T-helper 2 cell (primary cell): ENCODE measurements at regions not wholly inside any gene's neighbourhood (a gene's known extent, or its start where the extent isn't known, plus 50 kb on each side); places are given as distances from the start of the nearest gene placed in this dataset.
"Not testable (repeated sequence)": the region's sequence is repeated elsewhere in the genome, so short reads cannot be mapped to it uniquely, and the experiment has no call there.

Source experiments
- DNase-seq, 5 experiments: peaks; one replicate each; pipeline versions ENCODE4 v3.0.0 to v3.0.0-alpha.2; 2012 to 2022

DNA sequence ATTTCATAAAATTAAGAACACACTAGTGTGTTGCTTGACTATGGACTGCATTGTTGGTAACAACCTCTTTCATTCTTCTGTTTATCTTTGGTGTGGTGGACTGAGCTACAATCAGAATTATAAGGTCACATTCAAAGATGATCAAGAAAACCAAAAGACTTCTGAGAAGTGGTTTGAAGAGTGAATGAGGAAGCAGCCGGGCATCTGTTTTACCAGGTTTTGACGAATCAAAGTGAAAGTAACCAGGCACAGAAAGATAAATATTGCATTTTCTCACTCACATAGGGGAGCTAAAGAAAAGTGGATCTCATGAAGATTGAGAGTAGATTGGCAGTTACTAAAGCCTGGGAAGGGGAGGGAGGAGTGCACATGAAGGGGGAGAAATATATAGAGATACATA lies 589.1 kb downstream of the ZNF608 start:
- DNase-seq = peak in 1 of 5 experiments; percentile 3

DNA sequence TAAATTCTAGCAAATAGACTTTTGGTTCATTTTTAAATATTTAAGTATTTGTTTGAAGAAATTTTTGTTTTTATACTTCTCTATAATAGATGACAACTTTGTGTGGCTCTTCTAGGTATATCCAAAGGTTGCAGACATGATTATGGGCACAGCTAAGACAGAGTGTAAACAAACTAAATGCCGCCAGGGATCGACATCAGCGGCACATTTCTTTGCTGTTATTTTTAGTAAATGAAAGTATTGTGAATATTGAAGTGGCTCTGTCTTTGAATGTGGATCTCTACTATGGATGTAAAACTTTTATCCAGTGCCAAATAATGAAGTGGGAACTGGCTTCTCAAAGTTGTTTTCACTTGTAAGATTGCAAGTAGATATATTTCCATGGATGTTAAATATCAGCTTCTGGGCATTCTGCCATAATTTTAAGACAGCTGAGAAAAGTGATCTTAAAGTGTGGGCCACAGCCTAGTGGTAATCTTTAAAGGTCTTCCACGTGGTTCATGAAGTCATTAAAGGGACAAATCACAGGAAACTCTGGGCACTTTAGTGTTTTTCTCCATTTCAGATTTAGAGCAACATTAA lies 589.9 kb downstream of the ZNF608 start:
- DNase-seq = no peak

DNA sequence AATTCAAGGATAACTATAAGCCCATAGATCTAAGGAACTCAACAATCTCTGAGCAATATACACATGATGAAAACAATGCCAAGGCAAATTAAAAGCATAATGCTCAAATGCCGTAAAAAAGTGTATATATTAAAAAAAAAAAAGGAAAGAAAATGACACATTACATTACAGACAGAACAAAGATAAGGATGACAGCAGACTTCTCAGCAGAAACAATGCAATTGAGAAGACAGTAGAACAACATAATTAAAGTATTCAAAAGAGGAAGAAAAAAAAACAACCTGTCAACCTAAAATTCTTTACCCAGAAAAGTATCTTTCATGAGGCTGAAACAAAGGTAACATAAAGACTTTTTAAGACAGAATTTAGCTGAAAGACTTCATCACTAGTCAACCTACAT lies 591.7 kb downstream of the ZNF608 start:
- no peak for DNase-seq

DNA sequence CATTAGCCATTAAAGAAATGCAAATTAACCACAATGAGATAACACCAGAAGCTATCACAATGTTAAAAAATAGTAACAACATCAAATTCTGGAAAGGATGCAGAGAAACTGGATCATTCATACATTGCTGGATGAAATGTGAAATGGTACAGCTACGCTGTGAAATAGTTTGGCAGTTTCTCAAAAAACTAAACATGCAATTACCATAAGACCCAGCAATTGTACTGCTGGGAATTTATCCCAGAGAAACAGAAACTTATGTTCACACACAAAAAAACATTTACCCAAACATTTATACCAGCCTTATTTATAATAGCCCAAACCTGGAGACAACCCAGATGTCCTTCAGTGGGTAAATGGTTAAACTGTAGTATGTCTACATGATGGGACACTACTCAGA lies 592.9 kb downstream of the ZNF608 start:
- DNase-seq = no peak

DNA sequence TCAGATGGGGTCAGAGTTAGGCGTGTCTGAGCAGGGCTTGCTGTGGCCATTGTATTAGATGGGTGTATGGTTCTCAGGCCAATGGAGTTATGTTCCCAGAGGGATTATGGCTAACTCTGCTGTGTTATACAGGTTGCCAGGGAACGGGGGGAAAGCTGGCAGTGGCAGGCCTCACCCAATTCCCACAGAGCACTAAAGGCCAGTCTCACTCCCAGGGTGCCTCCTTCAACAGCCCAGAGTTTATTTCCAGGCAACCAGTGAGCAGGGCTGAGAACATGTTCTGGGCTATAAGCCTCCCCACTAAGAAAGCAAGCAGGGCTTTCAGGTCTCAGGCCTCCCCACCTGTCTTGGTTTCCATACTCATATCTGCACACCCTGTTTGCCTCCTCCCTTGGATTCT lies 597.9 kb downstream of the ZNF608 start:
- DNase-seq = no peak

DNA sequence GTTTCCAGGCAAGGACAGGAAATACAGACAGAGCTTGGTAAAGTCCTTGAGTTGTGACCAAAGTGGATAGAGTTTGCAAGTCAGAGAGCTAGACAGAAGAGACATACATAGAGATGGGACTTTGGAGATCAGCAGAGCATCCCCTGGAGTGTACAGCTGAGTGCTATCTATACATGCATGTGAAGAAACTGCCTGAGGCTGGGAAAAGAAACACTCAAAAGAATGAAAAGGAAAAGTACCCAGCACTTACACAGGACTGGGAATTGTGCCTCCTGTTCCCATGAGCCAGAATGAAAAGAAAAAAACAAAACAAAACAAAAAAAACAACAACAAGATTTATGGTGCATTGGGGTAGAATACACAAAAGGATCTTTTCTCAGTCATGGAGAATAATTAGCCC lies 606.4 kb downstream of the ZNF608 start:
- no peak for DNase-seq

DNA sequence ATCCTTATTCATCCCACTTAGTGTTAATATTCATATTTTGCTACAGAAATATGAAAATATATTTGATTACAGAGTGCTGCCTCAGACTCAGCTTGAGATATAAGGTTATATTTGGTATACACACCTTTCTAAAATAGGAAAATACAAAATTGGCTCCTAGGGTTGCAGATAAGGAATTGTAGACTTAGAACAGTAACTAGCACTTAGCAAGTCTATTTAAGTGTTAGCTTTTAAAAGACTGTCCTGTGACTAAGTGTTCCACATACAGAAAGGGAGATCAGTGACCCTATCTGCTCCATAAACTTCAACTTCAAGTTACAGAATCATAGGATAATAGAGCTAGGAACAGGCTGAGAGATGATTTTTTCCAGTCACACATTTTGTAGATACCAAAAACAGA lies 607.0 kb downstream of the ZNF608 start:
- no peak for DNase-seq

DNA sequence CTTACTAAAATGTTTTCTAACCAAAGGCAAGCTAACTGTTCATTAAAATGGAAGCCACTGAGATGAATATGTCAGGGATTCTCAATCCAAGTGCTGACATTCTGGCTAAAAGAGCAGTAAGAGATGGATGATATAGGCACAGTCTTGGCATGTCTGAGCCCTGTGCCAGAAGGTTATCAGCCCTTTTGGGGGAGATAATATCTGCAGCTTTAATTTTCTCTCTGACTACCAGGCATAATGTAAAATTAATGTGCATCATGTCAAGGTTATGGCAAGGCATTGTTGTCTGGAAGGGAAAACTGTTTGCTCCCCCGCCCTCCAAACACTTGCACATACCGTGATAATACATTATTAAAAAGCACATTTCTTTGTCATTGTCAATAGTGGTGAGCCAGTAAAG lies 609.8 kb downstream of the ZNF608 start:
- DNase-seq = no peak

DNA sequence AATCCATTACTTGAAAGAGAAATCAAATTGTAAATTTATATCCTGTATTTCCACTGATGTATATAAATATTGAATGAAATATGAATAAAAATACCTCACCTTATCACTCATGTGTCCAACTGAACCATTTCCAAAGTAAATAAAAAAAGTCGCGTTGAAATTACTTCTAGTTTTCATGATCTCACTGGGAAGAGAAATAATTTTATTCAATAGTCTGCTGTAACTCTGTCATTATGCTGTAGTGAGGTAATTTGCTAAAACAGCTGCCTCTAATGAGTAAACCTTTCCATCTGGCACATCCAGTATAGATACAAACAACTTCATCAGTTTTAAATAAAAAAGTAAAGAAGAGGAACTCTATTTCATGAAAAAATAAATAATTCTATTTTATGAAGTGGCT lies 611.5 kb downstream of the ZNF608 start:
- DNase-seq = no peak

DNA sequence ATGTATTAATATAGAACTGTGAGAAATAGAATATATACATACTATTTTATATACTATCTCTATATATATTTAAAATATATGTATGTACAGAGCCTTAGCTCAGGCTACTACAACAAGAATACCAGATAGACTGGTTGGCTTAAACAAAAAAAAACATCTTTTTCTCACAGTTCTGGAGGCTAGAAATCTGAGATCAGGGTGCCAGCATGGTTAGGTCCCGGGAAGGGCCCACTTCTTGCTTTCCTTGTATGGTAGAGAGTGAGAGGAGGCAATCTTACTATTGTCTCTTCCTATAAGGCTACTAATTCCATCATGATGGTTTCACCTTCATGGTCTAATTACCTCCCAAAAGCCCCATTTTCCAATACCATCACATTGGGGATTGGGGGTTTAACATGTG lies 613.0 kb downstream of the ZNF608 start:
- no peak for DNase-seq

DNA sequence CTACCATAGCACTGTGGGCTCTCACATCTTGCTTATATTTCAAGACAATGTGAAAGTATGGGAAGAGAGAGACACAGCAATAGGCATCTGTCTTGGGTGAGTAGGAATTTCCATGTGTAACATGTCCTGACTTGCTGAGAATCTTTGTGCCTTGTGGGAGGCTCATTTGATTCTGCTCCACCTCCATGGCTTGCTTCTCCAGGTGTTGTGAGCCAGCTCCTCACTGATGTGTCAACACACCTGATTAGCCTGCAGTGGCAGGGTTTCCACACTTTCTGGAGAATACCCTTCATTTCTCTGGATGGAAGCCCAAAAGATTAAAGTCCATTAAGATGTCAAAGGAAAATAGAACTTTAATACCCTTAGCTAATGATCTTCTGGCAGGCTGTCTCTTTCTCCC lies 613.6 kb downstream of the ZNF608 start:
- no peak for DNase-seq

DNA sequence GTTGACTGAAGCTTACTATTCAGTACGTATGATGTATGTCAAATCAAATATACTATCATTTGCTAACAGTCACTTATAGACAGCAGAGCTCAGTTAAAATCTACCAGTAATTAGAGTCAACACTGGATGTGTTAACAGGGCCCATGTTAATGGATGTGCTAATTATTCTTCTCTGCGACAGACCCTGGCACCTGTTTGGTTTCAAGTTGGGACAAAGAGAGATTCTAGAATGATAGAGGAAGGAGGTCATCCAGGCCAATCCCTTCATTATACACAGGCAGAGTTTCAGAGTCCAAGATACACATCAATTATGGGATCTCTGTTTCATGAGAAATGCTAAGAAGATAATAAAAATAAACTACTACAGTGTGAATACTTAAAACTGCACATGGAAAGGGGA lies 615.0 kb downstream of the ZNF608 start:
- DNase-seq = no peak

DNA sequence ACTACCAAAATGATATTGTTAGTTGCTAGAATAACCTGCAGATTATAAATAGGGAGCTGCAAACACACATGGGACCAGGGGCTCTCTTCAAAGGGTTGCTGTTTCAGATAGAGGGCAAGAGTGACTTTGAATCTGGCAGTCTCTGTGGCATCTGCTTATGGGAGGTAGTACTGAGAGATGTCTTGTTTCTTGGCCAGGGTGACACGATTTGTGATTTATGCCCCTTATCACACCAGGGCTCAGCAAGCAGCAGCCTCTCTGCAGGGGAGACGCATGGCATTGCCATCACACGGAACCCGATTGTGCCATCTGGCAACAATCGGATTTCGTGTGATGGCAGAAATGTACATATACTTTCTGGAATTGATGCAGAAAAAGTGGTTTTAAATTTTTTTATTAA lies 615.6 kb downstream of the ZNF608 start:
- no peak for DNase-seq

DNA sequence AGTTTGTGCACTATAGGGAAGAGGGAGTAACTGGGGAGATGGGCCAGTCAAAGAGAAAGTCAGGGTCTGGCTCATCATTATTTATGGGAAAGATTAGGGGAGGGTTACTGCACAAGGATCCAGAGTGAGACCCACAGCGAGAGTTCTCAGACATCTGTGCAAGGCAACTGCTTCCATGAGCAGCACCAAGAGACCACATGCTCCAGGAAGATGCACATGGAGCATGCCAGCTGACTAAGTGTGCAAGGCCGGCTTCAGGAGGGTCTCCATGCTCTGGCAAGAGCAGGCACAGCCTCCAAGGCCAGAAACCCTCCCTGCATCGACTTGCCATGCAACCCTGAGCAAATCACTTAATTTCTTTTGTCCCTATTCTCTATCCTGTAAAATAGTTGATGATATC lies 616.9 kb downstream of the CSNK1G3 start:
- no peak for DNase-seq

DNA sequence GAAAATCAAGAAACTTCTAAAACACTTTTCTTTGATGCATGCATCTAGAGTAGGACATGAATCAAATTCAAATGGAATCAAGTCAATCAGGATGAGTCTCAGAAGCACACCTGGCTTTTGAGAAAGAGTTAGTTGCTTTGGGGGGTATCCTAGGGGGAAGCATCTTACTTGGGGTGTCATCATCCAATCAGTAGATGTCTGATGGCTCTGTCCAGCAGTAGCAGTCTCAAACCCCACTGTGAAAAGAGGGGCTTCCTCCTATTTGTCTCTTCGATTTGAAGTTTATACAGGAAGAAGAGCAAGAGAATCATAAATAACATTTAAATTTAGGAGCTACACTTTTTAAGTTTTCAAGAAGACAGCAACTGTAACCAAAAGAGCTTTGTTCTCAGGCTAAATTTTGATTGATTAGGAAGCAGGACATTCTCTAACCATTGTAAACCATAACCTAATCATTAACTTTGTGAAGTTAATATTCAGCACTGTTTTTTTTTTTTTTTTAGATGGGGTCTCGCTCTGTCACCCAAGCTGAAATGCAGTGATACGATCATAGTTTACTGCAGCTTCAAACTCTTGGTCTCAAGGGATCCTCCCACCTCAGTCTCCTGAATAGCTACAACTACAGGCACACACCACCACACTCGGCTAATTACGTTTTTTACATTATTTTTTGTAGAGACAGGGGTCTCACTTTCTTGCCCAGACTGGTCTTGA lies 614.7 kb downstream of the CSNK1G3 start:
- no peak for DNase-seq

DNA sequence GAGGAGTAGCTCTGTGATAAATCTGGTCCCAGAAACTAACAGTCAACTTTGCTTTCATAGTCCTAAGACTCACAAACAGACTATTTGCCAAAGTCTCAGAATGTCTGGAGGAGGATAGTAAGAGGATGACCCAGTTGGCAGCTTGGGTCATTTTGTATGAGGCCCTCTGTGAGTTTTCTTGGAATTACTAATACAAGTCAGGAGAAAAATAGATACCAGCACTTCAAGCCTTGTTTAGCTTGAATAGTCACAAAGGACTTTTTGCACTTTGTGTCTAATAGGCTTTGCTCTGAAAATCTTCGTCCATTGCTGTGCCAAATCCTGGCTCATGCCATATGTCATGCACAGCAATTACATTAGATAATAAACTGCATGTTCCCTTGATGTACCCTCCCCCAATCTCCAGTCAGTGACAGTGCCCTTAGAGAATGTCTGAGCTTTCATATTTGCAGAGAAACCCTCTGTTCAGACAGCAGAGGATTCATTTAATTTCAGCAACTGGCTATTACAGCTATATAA lies 612.8 kb downstream of the CSNK1G3 start:
- DNase-seq = no peak

DNA sequence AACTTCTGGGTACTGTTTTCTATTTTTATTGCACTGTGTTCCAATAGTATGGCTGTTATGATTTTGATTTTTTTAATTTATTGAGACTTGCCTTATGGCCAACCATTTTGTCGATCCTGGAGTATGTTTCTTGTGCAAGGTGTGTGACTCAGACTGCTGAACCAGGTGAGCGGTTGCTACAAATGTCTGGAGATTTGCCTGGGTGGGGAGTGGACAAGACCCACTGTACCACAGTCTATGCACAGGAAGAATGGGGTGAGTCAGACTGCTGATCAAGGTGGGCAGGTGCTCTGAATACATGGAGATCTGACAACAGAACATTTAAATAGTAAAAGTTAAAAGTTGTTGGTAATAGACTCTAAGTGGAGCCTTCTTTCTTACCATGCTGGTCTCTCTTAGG lies 609.2 kb downstream of the CSNK1G3 start:
- DNase-seq = no peak

DNA sequence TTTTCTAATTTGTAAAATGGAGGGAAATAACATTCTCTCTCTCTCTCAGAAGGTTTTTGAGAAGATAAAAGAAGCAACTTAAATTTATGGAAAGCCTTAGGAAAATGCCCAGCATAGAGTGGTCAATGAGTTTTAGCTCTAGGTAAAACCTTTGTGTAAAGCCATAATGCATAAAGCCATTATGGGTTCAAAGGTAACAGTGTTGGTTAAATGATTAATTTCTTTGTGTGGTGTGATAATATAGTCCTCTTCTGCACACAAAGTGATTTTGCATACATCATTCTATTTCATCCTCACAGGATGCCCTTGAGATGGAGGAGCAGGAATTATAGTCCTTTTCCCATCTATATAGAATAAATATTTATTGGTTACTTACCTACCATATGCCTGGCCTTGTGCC lies 602.9 kb downstream of the CSNK1G3 start:
- no peak for DNase-seq

DNA sequence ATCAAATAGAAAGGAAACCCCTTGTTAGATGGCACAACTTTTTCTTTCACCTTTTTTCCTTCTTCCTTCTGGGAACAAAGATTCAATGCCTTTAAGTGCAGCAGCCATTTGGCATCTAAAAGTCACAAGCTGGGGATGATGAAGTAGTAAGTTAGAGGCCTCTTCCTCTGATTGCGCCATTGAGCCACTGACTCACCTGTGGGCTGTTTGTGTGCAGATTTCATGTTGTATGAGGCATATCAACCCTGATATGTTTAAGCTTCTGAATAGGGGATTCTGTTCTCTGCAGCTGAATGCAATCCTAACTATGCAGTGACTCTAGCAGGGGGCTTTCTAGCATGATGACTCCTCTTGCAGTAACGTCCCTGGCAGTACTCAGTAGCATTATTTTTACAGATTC lies 599.9 kb downstream of the CSNK1G3 start:
- no peak for DNase-seq

DNA sequence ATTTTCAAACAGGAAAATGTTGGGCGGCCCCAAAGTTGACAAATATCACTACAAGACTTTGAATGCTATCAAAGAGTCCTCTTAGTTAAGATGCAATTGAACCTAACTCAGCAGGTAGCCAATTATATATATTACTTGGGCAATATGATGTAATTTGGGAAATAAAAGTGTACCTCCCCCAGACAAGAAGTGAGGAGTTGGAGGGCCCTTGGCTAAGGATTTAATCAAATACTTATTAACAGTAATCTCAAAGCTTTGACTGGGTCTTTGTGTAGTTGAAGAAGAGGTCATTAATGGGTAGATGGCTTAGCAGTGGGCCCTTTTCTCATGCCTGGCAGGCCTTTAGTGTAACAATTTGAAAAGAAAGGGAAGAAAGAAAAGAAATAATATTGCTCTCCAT lies 599.0 kb downstream of the CSNK1G3 start:
- no peak for DNase-seq

DNA sequence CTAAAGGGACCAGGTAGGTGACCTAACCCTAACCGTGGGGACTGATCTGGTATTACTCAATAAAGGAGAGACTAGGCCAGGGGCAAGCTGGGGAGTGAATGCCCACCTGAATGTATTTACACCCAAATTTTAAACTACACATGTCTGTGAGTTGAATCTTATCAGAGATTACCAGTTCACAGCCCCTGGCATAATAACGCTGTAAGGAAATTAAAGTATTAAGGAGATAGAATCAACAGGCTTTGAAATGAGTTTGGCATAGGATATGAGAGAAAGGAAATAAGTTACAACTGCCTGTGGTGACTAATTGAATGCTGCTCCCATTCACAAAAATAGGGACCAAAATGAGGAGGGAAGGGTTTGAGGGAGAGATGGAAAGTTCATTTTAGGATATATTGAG lies 593.3 kb downstream of the CSNK1G3 start:
- DNase-seq = no peak

DNA sequence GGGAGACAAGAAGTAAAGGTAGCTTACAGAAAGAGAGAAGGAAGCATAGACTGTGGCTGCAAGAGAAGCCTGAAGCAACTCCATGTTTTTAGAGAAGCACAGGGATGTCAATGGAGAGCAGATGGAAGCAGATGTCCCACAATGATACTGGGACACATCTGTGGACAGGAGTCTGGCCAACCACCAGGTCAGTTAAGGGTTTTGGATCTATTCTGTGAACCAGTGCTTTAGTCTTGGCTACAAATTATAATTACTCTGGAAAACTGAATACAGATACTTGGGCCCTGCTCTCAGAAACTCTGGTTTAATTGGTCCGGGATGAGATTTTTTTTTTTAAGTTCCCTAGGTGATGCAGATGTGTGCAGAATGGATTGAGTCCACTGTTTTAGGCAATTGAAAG lies 592.8 kb downstream of the CSNK1G3 start:
- DNase-seq = no peak

DNA sequence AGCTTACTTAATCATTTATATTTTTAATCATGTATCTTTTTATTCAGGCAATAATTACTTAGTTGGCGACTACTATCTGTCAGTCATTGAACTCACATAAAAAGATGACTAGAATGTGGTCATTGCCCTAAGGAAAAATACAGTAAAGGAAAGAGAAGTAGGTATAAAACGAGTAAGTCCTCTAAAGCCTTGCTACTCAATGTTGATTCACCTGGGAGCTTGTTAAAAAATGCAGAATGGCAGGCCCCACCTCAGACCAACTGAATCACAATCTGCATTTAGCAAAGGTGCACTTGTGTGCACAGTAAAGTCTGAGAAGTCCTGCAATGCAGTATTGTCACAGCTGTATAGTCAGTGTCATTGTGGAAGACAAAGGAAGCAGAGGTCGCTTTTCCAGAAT lies 592.4 kb downstream of the CSNK1G3 start:
- no peak for DNase-seq

DNA sequence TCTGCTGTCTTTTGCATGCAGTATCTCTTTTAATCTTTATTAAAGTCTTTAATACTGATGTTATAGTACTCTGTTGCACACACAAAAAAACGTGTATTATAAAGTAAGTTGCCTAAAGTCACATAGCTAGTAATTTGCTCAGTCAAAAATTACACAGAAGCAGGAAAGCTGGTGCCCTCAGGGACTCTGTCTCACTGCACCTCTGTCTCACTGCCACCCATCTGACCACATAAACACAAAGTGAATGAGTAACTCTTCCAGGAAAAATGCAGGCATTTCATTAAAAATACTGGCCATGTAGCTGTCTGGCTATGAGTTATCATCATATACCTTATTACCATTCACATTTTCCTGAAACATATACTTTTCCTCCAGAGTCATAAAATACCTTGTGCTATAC lies 591.7 kb downstream of the CSNK1G3 start:
- no peak for DNase-seq

DNA sequence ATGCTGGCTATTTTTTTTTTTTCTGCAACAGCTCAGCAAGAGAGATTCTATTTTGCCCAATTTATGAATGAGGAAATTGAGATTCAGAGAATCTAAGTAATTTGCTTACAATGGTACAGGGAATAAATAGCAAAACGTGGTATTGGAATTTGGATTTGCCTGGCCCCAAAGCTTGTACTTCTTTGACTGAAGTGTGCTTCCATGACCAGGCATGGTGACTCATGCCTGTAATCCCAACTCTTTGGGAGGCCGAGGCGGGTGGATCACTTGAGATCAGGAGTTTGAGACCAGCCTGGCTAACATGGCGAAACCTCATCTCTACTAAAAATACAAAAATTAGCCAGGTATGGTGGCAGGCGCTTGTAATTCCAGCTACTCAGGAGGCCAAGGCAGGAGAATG lies 591.1 kb downstream of the CSNK1G3 start:
- DNase-seq = not testable (repeated sequence)
